Neural progenitor cell (in vitro differentiated cells): ENCODE measurements at regions not wholly inside any gene's neighbourhood (a gene's known extent, or its start where the extent isn't known, plus 50 kb on each side); places are given as distances from the start of the nearest gene placed in this dataset.

Source experiments
- DNase-seq: peaks from one replicate; pipeline ENCODE4 v3.0.0-alpha.2; 2016; ENCODE audit warnings: low spot score
- H2AFZ ChIP-seq: fragments of 200-600 bp; sonication (generic); replicated peaks from 2 replicates; pipeline ENCODE4 v1.6.1; 2016; ENCODE audit warnings: antibody characterized with exemption
- H3F3A ChIP-seq: fragments of 200-600 bp; sonication (generic); 2 replicates; pipeline ENCODE4 v1.6.1; 2016; ENCODE audit warnings: antibody characterized with exemption, low read depth
- H3K27ac ChIP-seq: fragments of 200-600 bp; sonication (generic); 2 replicates; pipeline ENCODE4 v1.5.1; 2016; ENCODE audit warnings: mild to moderate bottlenecking
- H3K27me3 ChIP-seq: fragments of 200-600 bp; sonication (generic); 2 replicates; pipeline ENCODE4 v1.6.1; 2016; ENCODE audit warnings: mild to moderate bottlenecking, moderate library complexity
- H3K36me3 ChIP-seq: fragments of 200-600 bp; sonication (generic); 2 replicates; pipeline ENCODE4 v1.5.1; 2016
- H3K4me1 ChIP-seq: fragments of 200-600 bp; sonication (generic); 2 replicates; pipeline ENCODE4 v1.6.1; 2016; ENCODE audit warnings: mixed run types
- H3K4me2 ChIP-seq: fragments of 200-600 bp; sonication (generic); 2 replicates; pipeline ENCODE4 v1.6.1; 2016
- H3K4me3 ChIP-seq: fragments of 200-600 bp; sonication (generic); 2 replicates; pipeline ENCODE4 v1.5.1; 2016
- H3K79me2 ChIP-seq: fragments of 200-600 bp; sonication (generic); 2 replicates; pipeline ENCODE4 v1.6.1; 2016; ENCODE audit warnings: low read depth
- H3K9ac ChIP-seq: fragments of 200-600 bp; sonication (generic); 2 replicates; pipeline ENCODE4 v1.6.1; 2016
- H3K9me3 ChIP-seq: fragments of 200-600 bp; sonication (generic); 2 replicates; pipeline ENCODE4 v1.5.1; 2016; ENCODE audit warnings: low read depth
- H4K20me1 ChIP-seq: fragments of 200-600 bp; sonication (generic); 2 replicates; pipeline ENCODE4 v1.6.1; 2016; ENCODE audit warnings: low read depth
- H3K27ac Mint-ChIP-seq: 3 replicates; pipeline ENCODE4 v1.8.0; 2021; ENCODE audit warnings: mixed read lengths
- H3K27me3 Mint-ChIP-seq: 2 replicates; pipeline ENCODE4 v1.8.0; 2022; ENCODE audit warnings: low read depth, mild to moderate bottlenecking, inconsistent platforms, moderate library complexity, mixed read lengths; ENCODE audit not compliant: insufficient read depth
- H3K36me3 Mint-ChIP-seq: 3 replicates; pipeline ENCODE4 v1.8.0; 2021; ENCODE audit warnings: mixed read lengths
- H3K4me1 Mint-ChIP-seq: 3 replicates; pipeline ENCODE4 v1.8.0; 2021; ENCODE audit warnings: mixed read lengths
- H3K4me3 Mint-ChIP-seq: 3 replicates; pipeline ENCODE4 v1.8.0; 2021; ENCODE audit warnings: mild to moderate bottlenecking, moderate library complexity, mixed read lengths
- H3K9me3 Mint-ChIP-seq: 3 replicates; pipeline ENCODE4 v1.8.0; 2020; ENCODE audit warnings: mixed read lengths
- CTCF ChIP-seq: fragments of 200-600 bp; sonication (generic); IDR thresholded peaks from 2 replicates; pipeline ENCODE4 v1.5.1; 2017; ENCODE audit warnings: antibody characterized with exemption, mild to moderate bottlenecking
- EZH2 ChIP-seq: fragments of 200-600 bp; sonication (generic); IDR thresholded peaks from 2 replicates; pipeline ENCODE4 v1.6.1; 2017; ENCODE audit warnings: antibody characterized with exemption, mild to moderate bottlenecking, moderate library complexity
- EZH2phosphoT487 ChIP-seq: fragments of 200-600 bp; sonication (generic); IDR thresholded peaks from 2 replicates; pipeline ENCODE4 v1.6.1; 2017; ENCODE audit warnings: antibody characterized with exemption

DNA sequence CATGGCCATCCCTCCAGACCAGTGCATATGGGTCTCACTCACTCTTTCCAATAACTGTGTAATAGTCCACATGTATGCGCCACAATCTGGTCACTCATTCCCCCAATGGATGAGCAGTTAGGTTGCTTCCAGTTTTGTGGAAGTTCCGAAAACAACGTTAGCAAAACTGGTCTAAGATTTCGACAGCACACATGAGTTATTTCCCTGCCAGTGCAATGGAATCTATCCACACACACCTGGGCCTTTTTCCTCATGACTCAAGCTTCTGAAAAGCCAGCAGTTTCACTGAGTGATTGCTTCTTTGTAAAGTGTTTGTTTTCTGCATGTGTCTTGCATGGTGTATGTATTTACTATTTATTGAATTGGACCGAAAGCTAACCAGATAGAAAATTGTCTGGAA lies 58.8 kb upstream of the FHIP2A start:
- no peaks in the 10 kb centered on the region for H3K9me3 Mint-ChIP-seq
- H3K9me3 ChIP-seq = no peaks in the 10 kb centered on the region
- H3K27me3 Mint-ChIP-seq = peaks cover 16% of the 10 kb centered on the region
- H3K4me2 ChIP-seq = no peak overlapping the region
- no peak overlapping the region for H3K4me3 ChIP-seq
- DNase-seq = no peak
- H3K36me3 Mint-ChIP-seq = no peaks in the 10 kb centered on the region
- no peak overlapping the region for H3K27ac ChIP-seq
- no peak overlapping the region for H3K27ac Mint-ChIP-seq
- H3K36me3 ChIP-seq = no peaks in the 10 kb centered on the region
- no peak overlapping the region for H3K4me3 Mint-ChIP-seq
- peaks cover 20% of the 10 kb centered on the region for H3K4me1 ChIP-seq
- no peak for TF ChIP-seq EZH2phosphoT487
- TF ChIP-seq EZH2 = no peak
- no peak for TF ChIP-seq CTCF
- peaks cover 12% of the 10 kb centered on the region for H4K20me1 ChIP-seq
- H2AFZ ChIP-seq = no peak overlapping the region
- H3K79me2 ChIP-seq = no peaks in the 10 kb centered on the region
- H3K9ac ChIP-seq = no peak overlapping the region
- H3F3A ChIP-seq = no peaks in the 10 kb centered on the region
- H3K27me3 ChIP-seq = peaks cover 29% of the 10 kb centered on the region
- H3K4me1 Mint-ChIP-seq = peaks cover 7% of the 10 kb centered on the region

DNA sequence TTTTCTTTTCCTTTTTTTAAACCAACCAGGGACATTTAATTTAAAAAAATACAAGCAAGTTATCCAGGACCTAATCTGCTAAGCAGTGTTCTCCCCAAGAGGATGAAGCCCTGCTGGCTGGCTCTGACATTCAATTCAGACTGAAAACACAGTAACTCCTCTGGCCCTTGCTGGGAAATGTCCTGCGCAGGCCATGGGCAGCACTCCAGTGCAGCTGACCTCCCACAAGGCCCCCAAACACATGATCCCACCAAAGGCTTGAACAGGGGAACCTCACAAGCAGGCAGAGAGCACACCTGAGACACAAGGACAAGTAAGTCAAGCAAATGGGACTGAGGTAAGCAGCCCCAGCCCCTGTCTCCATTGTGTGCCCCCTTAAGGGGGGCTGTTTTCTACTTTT lies 56.9 kb upstream of the FHIP2A start:
- peaks cover 7% of the 10 kb centered on the region for H3K4me1 Mint-ChIP-seq
- no peak for DNase-seq
- Histone ChIP-seq H3K4me2 (no peak overlapping the region), H3K27me3 (peaks cover 47% of the 10 kb centered on the region), H4K20me1 (peaks cover 13% of the 10 kb centered on the region), H2AFZ (no peak overlapping the region), H3K79me2 (no peaks in the 10 kb centered on the region), H3K36me3 (no peaks in the 10 kb centered on the region), H3K4me1 (peaks cover 8% of the 10 kb centered on the region), H3K9ac (no peak overlapping the region), H3K9me3 (no peaks in the 10 kb centered on the region), H3K4me3 (no peak overlapping the region), H3K27ac (no peak overlapping the region), H3F3A (no peaks in the 10 kb centered on the region)
- no peaks in the 10 kb centered on the region for H3K36me3 Mint-ChIP-seq
- H3K9me3 Mint-ChIP-seq = no peaks in the 10 kb centered on the region
- no peak overlapping the region for H3K4me3 Mint-ChIP-seq
- H3K27ac Mint-ChIP-seq = no peak overlapping the region
- TF ChIP-seq EZH2 = no peak
- TF ChIP-seq CTCF = no peak
- TF ChIP-seq EZH2phosphoT487 = no peak
- H3K27me3 Mint-ChIP-seq = peaks cover 22% of the 10 kb centered on the region

- Mint-ChIP-seq H3K36me3 (no peaks in the 10 kb centered on the region), H3K27me3 (peaks cover 31% of the 10 kb centered on the region), H3K4me1 (peaks cover 7% of the 10 kb centered on the region), H3K4me3 (peak overlapping the region; percentile 69), H3K9me3 (no peaks in the 10 kb centered on the region), H3K27ac (no peak overlapping the region)
- H3K9ac ChIP-seq = no peak overlapping the region
- H2AFZ ChIP-seq = no peak overlapping the region
- H3K9me3 ChIP-seq = no peaks in the 10 kb centered on the region
- peaks cover 8% of the 10 kb centered on the region for H3K4me1 ChIP-seq
- H3K27me3 ChIP-seq = peaks cover 64% of the 10 kb centered on the region
- peaks cover 13% of the 10 kb centered on the region for H4K20me1 ChIP-seq
- H3K79me2 ChIP-seq = no peaks in the 10 kb centered on the region
- H3F3A ChIP-seq = no peaks in the 10 kb centered on the region
- H3K4me2 ChIP-seq = no peak overlapping the region
- TF ChIP-seq EZH2phosphoT487 = no peak
- no peak for TF ChIP-seq EZH2
- TF ChIP-seq CTCF = no peak
- H3K4me3 ChIP-seq = no peak overlapping the region
- DNase-seq = no peak
- H3K36me3 ChIP-seq = no peaks in the 10 kb centered on the region
- no peak overlapping the region for H3K27ac ChIP-seq
These were observed 55.1 kb upstream of the FHIP2A start for GRCh38 chr10:114766470-114766869.
